ENCODE measurements at regions not wholly inside any gene's neighbourhood (a gene's known extent, or its start where the extent isn't known, plus 50 kb on each side); places are given as distances from the start of the nearest gene placed in this dataset.
"Not testable (repeated sequence)": the region's sequence is repeated elsewhere in the genome, so short reads cannot be mapped to it uniquely, and the experiment has no call there.

DNA sequence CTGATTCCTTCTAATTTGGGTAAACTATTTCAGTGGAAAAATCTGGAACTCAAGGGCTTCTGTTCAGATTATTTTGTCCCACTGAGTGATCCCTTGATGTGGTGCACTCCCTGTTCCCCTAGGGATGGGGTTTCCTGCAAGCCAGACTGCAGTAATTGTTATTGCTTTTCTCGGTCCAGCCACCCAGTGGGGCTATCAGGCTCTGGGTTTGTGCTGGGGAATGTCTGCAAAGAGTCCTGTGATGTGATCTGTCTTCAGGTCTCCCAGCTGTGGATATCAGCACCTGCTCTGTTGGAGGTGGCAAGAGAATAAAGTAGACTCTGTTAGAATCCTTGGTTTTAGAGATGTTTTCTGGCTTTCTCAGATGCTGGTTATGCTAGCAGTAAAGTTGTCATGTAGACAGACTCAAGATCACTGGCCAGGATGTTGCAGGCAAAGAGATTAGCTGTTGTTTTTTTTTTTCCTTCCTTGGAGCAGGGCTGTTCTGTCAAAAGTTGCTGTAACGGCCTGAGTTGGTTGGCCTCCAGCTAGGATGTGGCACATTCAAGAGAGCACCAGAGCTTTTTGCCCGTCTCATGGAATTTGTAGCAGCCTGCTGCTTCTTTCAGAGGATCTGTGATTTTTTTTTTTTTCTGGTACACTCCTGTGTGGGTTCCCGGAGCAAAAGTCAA, 1314.0 kb downstream of the PCDH19 start:
- peak; percentile 78 for DNase-seq (ENCODE audit: low spot score)

DNA sequence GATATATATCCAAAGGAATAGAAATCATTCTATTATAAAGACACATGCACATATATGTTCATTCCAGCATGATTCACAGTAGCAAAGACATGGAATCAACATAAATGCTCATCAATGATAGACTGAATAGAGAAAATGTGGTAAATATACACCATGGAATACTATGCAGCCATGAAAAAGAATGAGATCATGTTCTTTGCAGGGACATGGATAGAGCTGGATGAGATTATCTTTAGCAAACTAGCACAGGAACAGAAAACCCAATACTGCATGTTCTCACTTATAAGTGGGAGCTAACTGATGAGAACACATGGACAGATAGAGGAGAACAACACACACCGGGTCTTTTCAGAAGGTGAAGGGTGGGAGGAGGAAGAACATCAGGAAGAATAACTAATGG, 1318.6 kb downstream of the PCDH19 start:
- no peak for DNase-seq (ENCODE audit: low spot score)

DNA sequence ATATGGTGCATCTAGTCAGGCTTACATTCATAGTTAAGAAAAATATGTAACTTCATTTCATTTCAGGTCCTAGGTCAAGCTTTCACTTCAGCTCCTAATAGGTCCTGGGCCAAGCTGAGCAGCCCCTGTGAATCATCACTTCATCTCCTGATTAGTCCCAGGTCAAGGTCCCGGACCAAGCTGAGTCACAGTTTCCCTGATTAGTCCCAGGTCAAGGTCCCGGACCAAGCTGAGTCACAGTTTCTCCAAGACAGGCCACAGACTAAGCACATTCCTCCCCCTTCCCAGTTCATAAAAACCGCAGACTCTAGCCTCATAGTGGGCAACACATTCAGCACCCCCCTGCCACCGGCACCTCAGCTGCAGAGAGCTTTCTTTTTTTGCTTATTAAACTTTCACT, 1331.8 kb downstream of the PCDH19 start:
- no peak for DNase-seq (ENCODE audit: low spot score)

DNA sequence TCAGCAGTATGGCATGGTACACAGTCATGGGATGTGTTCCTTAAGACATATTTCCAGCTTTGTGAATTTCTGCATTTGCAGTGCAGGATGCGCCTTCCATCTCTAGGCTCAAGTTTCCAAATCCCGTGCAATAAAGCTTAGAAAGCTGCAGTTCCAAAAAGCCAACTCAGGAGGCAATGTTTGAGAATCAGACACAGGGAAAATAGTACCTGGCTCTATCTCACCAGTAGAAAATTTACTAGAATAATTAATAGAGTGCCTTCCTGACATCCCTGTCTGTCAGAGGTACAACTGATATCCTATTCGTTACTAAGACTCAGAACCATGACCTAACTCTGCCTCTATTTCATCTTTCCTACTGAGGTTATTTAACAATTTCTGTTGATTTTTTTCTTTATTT, 1333.0 kb downstream of the PCDH19 start:
- DNase-seq (ENCODE audit: low spot score): no peak

DNA sequence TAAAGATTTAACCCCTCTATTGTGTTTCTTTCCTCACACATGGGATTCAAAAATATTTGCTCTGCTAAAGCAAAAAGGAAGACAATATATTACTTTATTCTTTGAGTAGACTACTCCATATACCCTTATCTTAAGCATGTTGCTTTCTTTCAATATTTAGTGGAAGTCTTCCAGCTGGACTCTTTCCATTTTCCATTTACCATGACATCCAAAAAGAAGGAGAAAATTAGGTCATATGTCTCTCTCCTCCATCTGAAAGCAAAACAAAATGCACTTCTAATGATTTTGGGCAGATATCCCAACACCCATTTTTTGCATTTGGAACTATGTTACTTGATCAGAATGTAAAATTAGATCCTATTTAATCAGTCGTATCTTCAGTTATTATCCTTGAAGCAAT, 1336.5 kb downstream of the PCDH19 start:
- no peak for DNase-seq (ENCODE audit: low spot score)

DNA sequence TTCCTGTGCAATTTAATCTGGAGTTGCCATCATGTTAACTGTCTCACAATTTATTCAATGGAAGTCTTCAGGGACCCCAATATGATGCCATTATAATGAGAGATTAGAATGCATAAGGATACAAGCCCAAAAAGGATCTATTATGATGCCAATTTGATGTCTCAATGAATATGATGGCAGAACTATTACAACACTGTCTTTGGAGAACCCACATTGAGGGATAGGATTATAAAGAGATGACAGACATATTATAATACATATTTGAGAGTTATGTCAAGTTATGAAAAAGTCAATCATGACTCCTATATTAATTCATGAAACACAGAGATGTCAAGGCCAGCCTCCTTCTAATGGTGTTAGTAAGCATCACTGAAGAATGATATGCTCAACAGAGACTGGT, 1358.4 kb downstream of the PCDH19 start:
- DNase-seq (ENCODE audit: low spot score): no peak

DNA sequence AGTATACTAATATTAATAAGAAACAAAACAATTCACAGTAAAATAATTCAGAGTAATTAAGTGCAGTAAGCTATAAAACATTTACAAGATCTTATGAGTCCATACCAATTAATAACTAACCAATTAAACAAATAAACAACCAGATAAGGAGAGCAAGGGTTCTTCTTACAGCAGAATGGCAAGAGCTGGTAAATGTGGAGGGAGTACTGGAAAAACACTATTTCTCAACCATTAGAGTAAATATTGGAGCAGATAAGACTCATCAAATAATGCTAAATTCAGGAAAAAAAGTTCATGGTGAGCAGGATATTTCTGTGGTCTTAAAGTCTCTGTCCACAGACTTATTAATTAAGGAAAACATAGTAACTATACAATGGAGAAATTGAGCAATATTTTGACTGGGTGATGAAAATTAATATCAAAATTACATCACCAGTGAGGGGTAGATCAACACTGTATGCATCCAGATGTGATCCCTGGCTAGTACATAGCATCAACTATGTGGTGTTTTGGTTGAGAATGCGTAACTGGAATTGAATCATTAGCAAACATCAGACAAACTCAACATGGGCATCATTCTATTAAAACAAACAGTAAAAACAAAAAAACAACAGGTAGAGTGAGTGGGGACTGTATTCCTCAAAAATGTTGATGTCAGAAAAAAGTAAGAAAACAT, 1376.7 kb downstream of the PCDH19 start:
- no peak for DNase-seq (ENCODE audit: low spot score)

DNA sequence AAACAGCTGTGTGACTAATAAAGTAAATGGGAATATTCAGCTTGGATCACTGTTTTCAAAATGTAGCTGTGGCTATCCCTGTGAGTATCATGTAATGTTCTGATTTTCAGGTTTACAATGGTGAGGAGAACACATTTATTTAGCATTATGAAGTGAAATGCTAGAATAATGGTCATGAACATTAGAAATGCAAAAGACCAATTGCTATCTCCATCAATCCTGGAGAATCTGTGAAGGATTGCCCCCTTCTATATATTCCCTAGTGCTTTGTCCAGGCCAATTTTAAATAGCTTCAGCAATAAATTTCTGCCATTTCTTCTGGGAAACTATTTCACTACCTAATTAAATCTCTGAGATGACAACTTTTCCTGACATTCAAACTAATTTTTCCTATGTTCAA, 1399.1 kb downstream of the PCDH19 start:
- DNase-seq (ENCODE audit: low spot score): no peak

DNA sequence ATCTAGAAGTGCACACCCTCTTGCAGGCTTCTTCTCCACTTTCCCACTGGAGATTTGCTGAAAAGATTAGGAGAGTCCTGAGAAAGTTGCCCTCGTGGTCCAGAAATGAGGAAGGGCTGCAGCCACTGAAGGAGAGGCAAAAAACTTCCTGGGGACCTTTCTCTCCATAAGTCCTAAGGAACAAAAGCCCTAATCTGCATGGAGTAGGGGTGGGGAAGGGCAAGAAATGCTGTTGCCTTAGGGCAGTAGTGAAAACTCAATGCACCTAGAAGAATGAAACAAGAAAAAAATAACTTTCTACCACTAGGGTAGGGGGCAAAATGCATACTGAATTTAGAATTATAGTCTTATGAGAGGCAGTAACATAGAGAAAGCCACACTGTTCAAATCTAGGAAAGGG, 1408.8 kb downstream of the PCDH19 start:
- DNase-seq (ENCODE audit: low spot score): no peak

DNA sequence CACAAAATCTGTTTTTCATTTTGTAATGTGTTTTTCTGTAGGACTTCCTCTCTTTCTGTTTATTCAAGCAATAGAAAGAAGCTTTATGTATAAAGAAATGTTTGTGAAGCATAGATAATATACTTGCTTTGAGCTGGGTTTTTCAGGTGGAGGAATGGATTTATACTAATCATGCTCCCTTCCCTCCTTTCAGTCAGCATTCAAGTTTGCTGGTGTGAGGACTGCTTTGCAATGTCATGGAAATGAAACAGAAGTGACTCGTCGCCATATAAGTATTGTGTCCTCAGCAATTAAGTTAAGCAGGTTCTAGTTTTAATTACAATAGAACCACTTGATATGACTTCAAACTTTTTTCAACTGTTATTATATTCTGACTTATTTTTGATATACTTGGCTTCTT, 1447.1 kb downstream of the PCDH19 start:
- no peak for DNase-seq (ENCODE audit: low spot score)

DNA sequence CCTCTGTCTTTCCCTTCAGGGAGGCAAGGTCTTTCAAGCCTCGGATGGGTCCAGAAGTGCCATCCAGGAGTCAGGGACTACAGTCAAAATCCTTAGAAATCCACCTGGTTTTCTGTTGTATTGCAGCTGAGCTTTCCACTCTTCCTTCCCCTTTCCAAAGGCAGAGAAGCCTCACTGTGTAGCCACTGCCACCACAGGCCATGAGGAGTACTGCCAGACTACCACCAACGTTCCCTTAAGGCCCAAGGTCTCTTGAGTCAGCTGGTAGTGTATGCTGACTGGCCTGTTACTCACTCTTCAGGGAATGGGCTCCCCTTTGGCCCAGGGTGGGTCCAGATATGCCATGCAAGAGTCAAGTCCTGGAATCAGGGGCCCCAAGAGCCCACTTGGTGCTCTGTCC, 1454.1 kb downstream of the PCDH19 start:
- no peak for DNase-seq (ENCODE audit: low spot score)

DNA sequence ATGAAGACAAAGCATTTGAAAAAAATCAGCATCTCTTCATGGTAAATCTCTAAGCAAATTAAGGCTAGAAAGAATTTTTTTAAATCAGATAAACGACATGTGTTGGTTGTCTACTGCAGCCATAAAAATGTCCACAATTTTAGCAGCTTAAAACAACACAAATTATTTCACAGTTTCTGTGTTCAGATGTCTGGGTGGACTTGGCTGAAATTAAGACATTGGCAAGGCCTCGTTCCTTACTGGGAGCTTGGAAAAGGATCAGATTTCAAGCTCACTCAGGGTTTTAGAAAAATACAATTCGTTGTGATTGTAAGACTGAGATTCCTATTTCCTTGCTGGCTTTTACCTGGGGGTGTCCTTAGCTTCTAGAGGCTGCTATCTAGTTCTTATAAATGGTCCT, 1470.6 kb downstream of the PCDH19 start:
- DNase-seq (ENCODE audit: low spot score): no peak

DNA sequence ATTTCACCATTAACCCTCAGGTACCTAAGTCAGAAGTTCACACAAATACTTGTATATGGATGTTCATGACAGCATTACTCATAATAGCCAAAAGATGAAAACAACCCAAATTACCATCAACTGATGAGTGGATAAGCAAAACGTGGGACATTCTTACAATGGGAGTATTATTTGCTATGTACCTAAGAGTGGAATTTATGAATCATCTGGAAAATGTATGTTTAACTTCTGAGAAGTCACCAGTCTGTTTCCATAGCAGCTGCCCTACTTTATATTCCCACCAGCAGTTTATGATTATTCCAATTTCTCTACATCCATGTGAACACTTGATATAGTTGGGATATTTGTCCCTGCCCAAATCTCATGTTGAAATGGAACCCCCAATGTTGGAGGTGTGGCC, 1478.9 kb downstream of the PCDH19 start:
- no peak for DNase-seq (ENCODE audit: low spot score)

DNA sequence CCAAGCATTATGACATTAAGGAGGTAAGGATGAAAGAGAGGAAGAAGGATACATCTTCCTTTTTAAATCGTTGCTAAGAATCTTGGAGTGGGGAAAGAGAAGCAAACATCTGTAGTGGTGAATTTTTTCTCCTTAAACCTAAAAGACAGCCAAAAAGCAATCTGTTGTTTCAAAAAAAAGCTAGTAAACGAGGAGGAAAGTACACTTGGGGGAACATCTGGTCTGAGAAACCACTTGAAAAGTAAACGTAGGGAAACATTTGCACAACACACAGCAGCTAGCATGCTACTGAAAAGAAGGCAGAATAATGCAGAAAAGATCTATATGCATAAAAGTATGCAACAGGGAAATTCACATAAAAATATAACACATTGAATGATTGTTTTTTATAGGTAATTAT, 1485.6 kb downstream of the PCDH19 start:
- no peak for DNase-seq (ENCODE audit: low spot score)

DNA sequence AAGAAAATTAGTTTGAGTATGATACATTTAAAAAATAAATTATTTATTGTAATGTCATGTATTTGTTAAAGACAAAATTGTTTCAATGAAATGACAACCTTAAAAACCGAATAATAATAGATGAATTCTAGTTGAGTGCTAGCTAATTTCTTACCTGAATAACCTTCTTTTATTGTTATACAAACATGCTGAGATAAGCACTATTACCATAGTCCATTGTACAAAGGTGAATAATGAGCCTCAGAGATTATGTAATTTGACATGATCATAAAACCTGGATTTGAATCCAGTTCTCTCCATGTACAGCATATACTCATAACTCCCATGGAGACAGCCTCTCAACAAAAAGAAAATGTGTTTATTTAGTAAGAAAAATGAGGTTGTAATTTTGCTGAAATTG, 1512.9 kb downstream of the PCDH19 start:
- DNase-seq (ENCODE audit: low spot score): no peak

DNA sequence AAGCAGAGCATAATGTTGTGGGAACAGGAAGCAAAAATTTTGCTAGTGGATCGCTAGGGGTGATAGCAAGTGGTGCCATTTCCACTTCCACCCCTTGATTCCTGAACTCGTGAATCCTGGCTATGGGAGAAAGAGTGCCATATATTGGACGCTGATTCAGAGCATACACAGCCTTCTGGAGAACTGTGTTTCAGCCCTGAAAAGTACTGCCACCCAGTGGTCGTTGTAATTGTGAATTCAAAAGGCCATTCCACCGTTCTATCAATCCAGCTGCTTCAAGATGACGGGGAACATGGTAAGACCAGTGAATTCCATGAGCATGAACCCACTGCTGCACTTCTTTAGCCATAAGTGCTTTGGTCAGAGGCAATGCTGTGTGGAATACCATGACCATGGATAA, 1559.4 kb downstream of the PCDH19 start:
- not testable (repeated sequence) for DNase-seq (ENCODE audit: low spot score)
